A673 (cell line): ENCODE measurements at regions not wholly inside any gene's neighbourhood (a gene's known extent, or its start where the extent isn't known, plus 50 kb on each side); places are given as distances from the start of the nearest gene placed in this dataset.

Source experiments
- CTCF ChIP-seq: fragments of 300-800, 200-600 bp; sonication (generic); conservative IDR thresholded peaks from 2 replicates; pipeline ENCODE4 v1.5.1; 2017; ENCODE audit warnings: low read depth, mild to moderate bottlenecking, antibody characterized with exemption, low read length, moderate library complexity, mixed read lengths
- EZH2 ChIP-seq: fragments of 200-600 bp; sonication (generic); IDR thresholded peaks from 2 replicates; pipeline ENCODE4 v1.6.1; 2017; ENCODE audit warnings: borderline replicate concordance, low read depth, mild to moderate bottlenecking, mixed read lengths, antibody characterized with exemption, low read length; ENCODE audit not compliant: poor library complexity, severe bottlenecking

DNA sequence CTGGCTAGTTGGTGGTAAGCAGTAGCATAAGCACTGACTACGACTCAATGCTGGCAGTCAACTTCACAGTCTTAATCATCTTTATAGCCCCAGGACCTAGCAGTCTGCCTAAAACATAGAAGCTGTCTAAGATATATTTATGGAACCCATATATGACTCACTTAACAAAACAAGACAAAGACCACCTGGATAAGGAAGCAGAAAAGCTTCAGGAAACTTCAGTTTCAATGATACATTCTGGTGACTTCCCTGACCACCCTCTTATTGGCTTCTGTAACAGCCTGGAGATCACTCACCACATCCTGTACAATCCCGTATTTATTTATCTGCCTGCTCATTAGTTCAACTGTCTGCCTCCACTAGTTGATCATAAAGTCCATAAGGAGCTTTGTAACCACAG lies 95.5 kb downstream of the PMP22 start:
- no peak for TF ChIP-seq CTCF
- TF ChIP-seq EZH2 = no peak
